Rectal smooth muscle tissue (tissue), 1 donor: ENCODE measurements at regions not wholly inside any gene's neighbourhood (a gene's known extent, or its start where the extent isn't known, plus 50 kb on each side); places are given as distances from the start of the nearest gene placed in this dataset.
"Not testable (repeated sequence)": the region's sequence is repeated elsewhere in the genome, so short reads cannot be mapped to it uniquely, and the experiment has no call there.

ENCODE experiments used
- H3K27ac ChIP-seq: one replicate; pipeline ENCODE4 v1.7.0; 2013; ENCODE audit warnings: low read depth, low read length, inconsistent platforms
- H3K27me3 ChIP-seq: one replicate; pipeline ENCODE4 v1.7.0; 2013; ENCODE audit warnings: low read length; ENCODE audit not compliant: control insufficient read depth, insufficient read depth
- H3K36me3 ChIP-seq: one replicate; pipeline ENCODE4 v1.7.0; 2013; ENCODE audit warnings: low read length; ENCODE audit not compliant: control insufficient read depth, insufficient read depth
- H3K4me1 ChIP-seq: one replicate; pipeline ENCODE4 v1.7.0; 2013; ENCODE audit warnings: low read length; ENCODE audit not compliant: control insufficient read depth, insufficient read depth
- H3K4me3 ChIP-seq: one replicate; pipeline ENCODE4 v1.7.0; 2013; ENCODE audit warnings: low read length
- H3K9ac ChIP-seq: one replicate; pipeline ENCODE4 v1.7.0; 2013; ENCODE audit warnings: low read length

DNA sequence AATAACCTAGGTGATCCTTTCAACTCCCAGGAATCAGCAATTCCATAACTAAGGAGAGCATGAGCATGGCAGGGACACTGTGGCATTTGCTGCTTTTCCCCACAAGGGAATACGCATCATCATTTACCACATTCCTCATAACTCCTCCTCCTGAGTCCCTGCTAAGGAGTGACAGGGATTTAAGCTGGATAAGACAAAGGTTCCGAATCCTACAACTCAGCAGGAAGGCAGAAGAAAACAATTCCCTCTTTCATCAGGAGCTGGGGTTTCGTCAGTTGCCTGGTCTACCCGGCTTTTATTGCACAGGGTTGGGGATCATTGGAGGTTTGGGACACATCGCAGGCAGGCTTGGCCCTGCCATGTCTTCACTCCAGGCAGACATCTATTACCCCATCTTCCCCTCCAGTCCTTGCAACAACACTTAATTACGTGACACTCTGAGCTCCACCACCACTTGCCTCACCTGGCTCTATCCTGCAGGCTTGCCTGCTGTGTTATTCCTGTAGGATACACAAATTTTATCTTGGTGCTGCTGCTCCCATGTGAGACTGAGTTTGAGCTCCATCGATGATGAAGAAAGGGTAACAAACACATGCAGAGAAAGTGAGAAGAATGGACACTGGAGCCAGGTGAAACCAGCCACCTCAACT is 563.0 kb upstream of the KLF4 start:
- H3K27me3 ChIP-seq, result no peaks in the 10 kb centered on the region
- no peaks in the 10 kb centered on the region for H3K36me3 ChIP-seq
- H3K9ac ChIP-seq, result no peak overlapping the region
- H3K27ac ChIP-seq, result no peak overlapping the region
- H3K4me1 ChIP-seq, result peaks cover 21% of the 10 kb centered on the region
- no peak overlapping the region for H3K4me3 ChIP-seq

DNA sequence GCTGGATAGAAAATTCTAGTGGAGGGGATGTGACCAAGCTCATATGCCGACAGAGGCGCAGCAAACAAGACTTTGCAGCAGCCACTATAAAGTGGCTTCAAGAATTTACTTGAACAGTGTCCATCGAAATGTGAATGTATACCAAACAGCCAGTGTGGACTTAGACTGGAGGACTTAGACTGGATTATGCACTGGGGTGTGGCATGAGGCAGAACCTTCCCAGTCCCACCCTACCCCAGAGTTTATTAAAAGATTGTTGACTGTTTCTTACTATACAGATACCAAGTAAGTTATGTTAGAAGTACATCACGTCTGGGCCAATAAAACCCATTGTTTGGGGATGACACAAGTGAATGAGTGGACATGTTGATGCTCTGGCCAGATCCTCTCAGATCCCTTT is 561.3 kb upstream of the KLF4 start:
- Histone ChIP-seq H3K9ac (no peak overlapping the region), H3K27ac (no peak overlapping the region), H3K4me3 (no peak overlapping the region), H3K4me1 (peaks cover 14% of the 10 kb centered on the region), H3K27me3 (no peaks in the 10 kb centered on the region), H3K36me3 (no peaks in the 10 kb centered on the region)

DNA sequence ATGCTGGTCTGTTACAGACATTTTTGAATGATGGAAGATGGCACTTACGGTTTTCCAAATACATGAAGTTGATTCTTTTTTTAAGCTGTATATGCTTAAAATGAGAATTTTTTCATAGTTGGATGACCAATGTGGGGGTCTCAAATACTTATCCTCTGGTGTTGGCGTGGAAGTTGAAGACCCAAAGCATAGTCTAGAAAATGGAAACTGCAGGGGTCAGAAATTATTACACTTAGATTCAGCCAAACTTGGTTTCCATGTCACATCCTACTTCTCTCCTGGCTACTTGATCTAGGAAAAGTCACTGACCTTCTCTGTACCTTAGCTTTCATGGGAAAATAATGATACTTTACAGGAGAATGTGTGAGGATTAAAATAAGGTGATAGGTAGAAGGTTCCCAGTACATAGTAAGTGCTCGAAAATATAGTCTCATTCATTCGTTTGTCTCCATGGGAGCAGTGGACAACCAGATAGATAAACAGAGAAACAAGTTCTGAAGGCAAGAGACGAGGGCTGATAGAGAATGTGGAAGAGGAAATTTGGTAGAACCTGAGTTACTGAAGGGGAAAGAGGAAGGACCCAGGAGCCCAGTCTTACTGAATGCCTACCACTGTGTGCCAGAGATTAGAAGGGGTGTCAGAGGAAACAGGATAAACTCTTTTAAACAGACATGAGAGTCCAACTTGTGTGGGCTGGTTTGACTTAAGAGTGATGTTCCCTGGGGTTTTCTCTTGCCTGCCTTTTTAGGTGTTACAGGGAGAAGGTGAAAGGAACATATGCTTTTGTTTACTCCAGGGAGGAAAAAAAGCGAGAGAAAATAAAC is 560.3 kb upstream of the KLF4 start:
- H3K4me3 ChIP-seq, result no peak overlapping the region
- H3K27ac ChIP-seq, result no peak overlapping the region
- H3K4me1 ChIP-seq, result peaks cover 14% of the 10 kb centered on the region
- no peak overlapping the region for H3K9ac ChIP-seq
- no peaks in the 10 kb centered on the region for H3K27me3 ChIP-seq
- H3K36me3 ChIP-seq, result no peaks in the 10 kb centered on the region

DNA sequence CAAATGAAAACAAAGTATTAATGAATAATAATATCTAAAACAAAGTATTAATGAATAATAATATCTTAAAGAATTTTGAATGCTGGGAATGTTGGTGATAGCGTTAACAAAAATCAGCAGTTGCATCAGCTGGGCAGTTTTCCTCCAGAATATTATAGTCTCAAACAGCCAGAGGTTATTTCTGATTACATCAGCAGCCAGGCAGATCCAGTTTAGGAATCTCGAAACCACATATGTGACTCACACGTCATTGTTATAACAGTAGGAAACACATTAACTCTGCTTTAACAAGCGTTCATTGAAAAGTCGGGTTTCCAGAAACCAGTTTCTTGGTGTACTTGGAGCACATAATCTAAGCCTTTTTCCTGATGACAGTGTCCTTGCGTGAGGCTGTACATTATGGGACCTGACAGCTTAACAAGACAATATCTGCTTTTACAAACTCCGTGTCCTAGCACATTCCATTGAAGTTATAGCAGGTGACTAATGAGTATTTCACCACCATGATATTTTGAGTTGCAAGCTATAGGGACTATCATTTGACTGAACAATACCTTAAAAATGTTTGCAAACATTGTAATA is 559.5 kb upstream of the KLF4 start:
- Histone ChIP-seq H3K9ac (no peak overlapping the region), H3K36me3 (no peaks in the 10 kb centered on the region), H3K4me3 (no peak overlapping the region), H3K27ac (no peak overlapping the region), H3K4me1 (peaks cover 9% of the 10 kb centered on the region), H3K27me3 (no peaks in the 10 kb centered on the region)

DNA sequence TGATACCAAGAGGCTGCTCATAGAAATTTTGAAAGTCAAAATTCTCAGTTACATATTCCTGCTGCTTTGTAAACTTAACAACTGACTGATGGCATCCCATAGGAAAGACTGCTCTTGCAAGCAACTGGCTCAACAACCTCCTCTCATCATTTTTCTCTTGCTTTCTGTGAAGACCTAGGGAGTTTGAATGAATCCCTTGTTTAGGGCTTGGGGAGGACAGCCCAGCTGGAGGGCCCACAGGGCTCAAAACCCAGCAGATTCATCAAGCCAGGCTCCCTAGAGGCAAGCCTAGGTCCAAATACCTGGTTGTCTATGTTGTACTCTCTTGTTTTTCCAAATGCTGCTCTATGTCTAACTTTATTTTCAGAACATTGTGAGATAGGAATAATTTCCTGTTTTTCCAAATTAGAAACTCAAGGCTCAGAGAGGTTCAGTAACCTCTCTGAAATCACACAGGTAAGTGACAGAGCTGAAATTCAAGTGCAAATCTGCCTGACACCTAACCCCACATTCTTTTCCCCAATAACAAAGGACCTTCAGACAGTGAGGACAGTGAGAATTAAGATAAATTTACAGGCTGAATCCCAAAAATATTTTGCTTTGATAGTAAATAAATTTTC is 558.9 kb upstream of the KLF4 start:
- no peak overlapping the region for H3K27ac ChIP-seq
- H3K4me1 ChIP-seq, result peaks cover 6% of the 10 kb centered on the region
- no peak overlapping the region for H3K9ac ChIP-seq
- H3K36me3 ChIP-seq, result no peaks in the 10 kb centered on the region
- H3K27me3 ChIP-seq, result no peaks in the 10 kb centered on the region
- H3K4me3 ChIP-seq, result no peak overlapping the region

DNA sequence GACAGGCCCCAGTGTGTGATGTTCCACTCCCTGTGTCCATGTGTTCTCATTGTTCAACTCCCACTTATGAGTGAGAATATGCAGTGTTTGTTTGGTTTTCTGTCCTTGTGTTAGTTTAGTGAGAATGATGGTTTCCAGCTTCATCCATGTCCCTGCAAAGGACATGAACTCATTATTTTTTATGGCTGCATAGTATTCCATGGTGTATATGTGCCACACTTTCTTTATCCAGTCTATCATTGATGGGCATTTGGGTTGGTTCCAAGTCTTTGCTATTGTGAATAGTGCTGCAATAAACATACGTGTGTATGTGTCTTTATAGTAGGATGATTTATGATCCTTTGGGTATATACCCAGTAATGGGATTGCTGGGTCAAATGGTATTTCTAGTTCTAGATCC is 558.2 kb upstream of the KLF4 start:
- H3K4me3 ChIP-seq, H3K9ac ChIP-seq, H3K27ac ChIP-seq, H3K27me3 ChIP-seq, H3K4me1 ChIP-seq, H3K36me3 ChIP-seq: not testable (repeated sequence)

DNA sequence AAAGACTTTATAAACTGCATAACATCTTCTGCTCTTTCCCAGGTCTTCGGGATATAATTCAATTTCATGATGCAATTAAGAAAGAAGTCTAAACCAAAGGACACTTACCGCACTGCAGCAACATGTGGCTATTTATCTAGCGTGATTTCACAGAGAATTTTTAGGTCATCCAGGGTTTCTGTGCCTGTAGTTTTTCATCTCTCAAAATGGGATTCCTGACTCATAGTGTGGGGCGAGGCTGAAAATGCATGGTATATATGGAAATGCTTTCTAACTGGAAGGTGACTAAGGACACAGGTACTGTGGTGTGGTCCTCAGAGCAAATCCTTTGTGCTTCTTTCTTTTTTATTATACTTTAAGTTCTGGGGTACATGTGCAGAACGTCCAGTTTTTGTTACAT is 557.7 kb upstream of the KLF4 start:
- H3K27me3 ChIP-seq, result no peaks in the 10 kb centered on the region
- H3K9ac ChIP-seq, result no peak overlapping the region
- H3K36me3 ChIP-seq, result no peaks in the 10 kb centered on the region
- H3K4me1 ChIP-seq, result no peaks in the 10 kb centered on the region
- no peak overlapping the region for H3K27ac ChIP-seq
- H3K4me3 ChIP-seq, result no peak overlapping the region

DNA sequence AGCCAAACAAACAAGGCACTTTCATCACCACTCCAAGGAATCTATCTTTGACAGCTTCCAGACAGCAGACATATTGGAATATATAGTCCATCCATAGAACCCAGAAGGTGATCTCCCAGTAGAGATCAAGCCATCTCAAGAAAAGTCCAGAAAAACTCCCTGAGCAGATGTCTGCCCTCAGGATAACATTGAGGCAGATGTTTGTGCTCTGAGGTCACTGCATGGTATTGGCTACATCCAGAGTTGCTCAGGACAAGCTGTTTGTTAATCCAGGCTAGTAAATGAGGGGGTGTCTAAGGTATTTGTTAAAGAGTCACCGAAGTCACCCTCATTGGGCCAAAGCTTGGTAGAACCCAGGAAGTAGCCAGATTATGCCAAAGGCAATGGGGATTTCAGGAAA is 556.3 kb upstream of the KLF4 start:
- Histone ChIP-seq H3K27me3 (no peaks in the 10 kb centered on the region), H3K27ac (no peak overlapping the region), H3K4me1 (no peaks in the 10 kb centered on the region), H3K36me3 (no peaks in the 10 kb centered on the region), H3K4me3 (no peak overlapping the region), H3K9ac (no peak overlapping the region)

DNA sequence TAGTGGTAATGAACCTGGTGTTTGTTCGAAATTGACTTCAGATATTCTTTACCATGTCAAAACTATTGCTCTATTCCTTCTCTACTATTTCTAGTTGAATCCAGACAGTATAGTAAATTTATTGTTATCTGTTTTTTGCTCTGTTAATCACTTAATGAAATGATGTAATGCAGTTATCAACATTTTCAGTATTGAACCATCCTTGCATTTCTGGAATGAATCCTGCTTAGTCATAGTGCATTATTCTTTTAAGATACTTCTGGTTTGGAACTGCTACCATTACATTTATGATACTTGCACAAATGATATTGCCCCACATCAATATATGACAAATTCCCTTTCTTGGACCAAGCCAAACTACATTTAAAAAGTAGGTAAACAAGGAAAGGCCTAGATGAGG is 554.0 kb upstream of the KLF4 start:
- Histone ChIP-seq H3K4me3 (no peak overlapping the region), H3K4me1 (no peaks in the 10 kb centered on the region), H3K36me3 (no peaks in the 10 kb centered on the region), H3K27me3 (no peaks in the 10 kb centered on the region), H3K9ac (no peak overlapping the region), H3K27ac (no peak overlapping the region)

DNA sequence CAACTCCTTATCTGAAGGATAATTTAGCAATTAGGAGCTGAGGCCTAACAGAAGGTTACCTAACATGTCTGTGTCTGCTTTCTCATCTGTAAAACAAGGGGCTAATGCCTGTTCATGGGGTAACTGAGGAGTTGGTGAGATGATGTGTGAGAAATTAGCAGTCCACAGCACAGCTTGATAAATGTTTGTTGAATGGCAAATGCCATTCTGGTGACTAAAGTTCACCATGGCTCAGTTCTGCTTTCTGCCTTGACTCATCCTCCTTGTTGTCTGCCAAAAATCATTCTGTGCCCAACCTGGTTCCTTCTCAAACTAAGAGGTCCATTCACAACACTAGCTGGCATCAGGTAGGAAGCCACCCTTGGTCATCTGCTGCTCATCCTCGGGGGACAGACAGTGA is 552.0 kb upstream of the KLF4 start:
- Histone ChIP-seq H3K9ac (no peak overlapping the region), H3K27ac (no peak overlapping the region), H3K36me3 (no peaks in the 10 kb centered on the region), H3K4me1 (no peaks in the 10 kb centered on the region), H3K27me3 (no peaks in the 10 kb centered on the region), H3K4me3 (no peak overlapping the region)

DNA sequence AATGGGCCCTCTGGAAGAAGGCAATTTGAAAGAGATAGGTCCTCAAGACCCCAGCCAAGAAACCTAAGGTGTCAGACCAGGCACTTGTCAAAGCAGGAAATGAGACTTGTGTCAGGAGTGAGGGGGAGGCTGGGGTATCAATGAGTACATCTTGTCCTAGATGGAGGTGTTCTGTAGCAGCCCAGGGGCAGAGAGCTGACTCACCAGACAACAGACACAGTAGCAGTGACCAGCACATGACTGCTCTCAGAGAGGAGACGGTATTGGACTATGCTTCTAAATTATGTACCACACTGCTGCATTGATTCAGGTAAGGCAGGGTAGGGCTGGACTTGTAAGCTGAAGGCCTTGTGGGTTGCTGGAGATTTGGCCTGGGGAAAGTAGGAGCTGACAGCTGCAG is 551.2 kb upstream of the KLF4 start:
- no peak overlapping the region for H3K27ac ChIP-seq
- H3K4me3 ChIP-seq, result no peak overlapping the region

DNA sequence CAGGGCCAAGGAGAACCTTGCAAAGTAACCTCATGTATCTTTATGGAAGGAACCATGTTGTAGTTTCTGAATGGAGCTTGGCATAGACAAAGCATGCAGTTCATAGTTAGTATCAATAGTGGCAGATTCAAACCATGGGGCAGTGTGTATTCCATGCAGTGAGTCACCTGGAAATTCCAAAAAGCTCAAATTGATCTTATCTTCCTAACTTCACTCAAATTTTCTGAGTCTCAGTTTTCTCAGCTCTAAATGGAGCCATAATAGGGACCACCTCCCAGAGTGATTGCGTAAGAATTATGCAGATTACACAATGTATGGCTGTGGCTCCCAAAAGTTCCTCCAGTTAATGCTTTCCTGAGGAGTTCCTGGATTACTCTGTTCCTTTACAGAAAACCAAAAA is 549.9 kb upstream of the KLF4 start:
- H3K27me3 ChIP-seq, result no peaks in the 10 kb centered on the region
- H3K9ac ChIP-seq, result no peak overlapping the region
- H3K4me3 ChIP-seq, result no peak overlapping the region
- peaks cover 2% of the 10 kb centered on the region for H3K4me1 ChIP-seq
- no peak overlapping the region for H3K27ac ChIP-seq
- H3K36me3 ChIP-seq, result no peaks in the 10 kb centered on the region

More for the DNA sequence above, 551.2 kb upstream of the KLF4 start:
- Histone ChIP-seq H3K27me3 (no peaks in the 10 kb centered on the region), H3K4me1 (no peaks in the 10 kb centered on the region), H3K36me3 (no peaks in the 10 kb centered on the region), H3K9ac (no peak overlapping the region)
